Neural progenitor cell (in vitro differentiated cells): ENCODE measurements at regions not wholly inside any gene's neighbourhood (a gene's known extent, or its start where the extent isn't known, plus 50 kb on each side); places are given as distances from the start of the nearest gene placed in this dataset.

Experiments
- CTCF ChIP-seq: fragments of 200-600 bp; sonication (generic); IDR thresholded peaks from 2 replicates; pipeline ENCODE4 v1.5.1; 2017; ENCODE audit warnings: antibody characterized with exemption, mild to moderate bottlenecking
- EZH2 ChIP-seq: fragments of 200-600 bp; sonication (generic); IDR thresholded peaks from 2 replicates; pipeline ENCODE4 v1.6.1; 2017; ENCODE audit warnings: antibody characterized with exemption, mild to moderate bottlenecking, moderate library complexity
- EZH2phosphoT487 ChIP-seq: fragments of 200-600 bp; sonication (generic); IDR thresholded peaks from 2 replicates; pipeline ENCODE4 v1.6.1; 2017; ENCODE audit warnings: antibody characterized with exemption

GRCh38 chr6:21753241-21754108, 159.9 kb downstream of the SOX4 start:
- TF ChIP-seq CTCF (no peak), EZH2phosphoT487 (no peak), EZH2 (no peak)
